Right atrium auricular region (tissue), 2 donors: ENCODE measurements at regions not wholly inside any gene's neighbourhood (a gene's known extent, or its start where the extent isn't known, plus 50 kb on each side); places are given as distances from the start of the nearest gene placed in this dataset.

Experiments used
- DNase-seq: peaks from one replicate; pipeline ENCODE4 v3.0.0-alpha.2; 2019; ENCODE audit warnings: low spot score
- H3K27ac ChIP-seq, 2 donors: fragments of 200-600 bp; sonication (generic); 1 replicate in 1 of 2; 2 replicates in 1 of 2; pipeline ENCODE4 v1.5.1; 2016 to 2019
- H3K27me3 ChIP-seq, 2 donors: fragments of 200-600 bp; sonication (generic); one replicate each; pipeline versions ENCODE4 v1.5.1 to v1.6.0; 2017 to 2019
- H3K36me3 ChIP-seq: fragments of 200-600 bp; sonication (generic); one replicate; pipeline ENCODE4 v1.5.1; 2016
- H3K4me1 ChIP-seq, 2 donors: fragments of 200-600 bp; sonication (generic); one replicate each; pipeline versions ENCODE4 v1.5.1 to v1.6.0; 2017 to 2019
- H3K4me3 ChIP-seq, 2 donors: fragments of 200-600 bp; sonication (generic); 1 replicate in 1 of 2; 2 replicates in 1 of 2; pipeline ENCODE4 v1.5.1; 2017 to 2019; ENCODE audit warnings: mild to moderate bottlenecking in 1 of 2, moderate library complexity in 1 of 2
- H3K9me3 ChIP-seq, 2 donors: fragments of 200-600 bp; sonication (generic); one replicate each; pipeline ENCODE4 v1.5.1; 2019
- CTCF ChIP-seq, 2 donors: fragments of 200-600 bp; sonication (generic); IDR thresholded peaks; one replicate each; pipeline ENCODE4 v1.5.1; 2019; ENCODE audit warnings: antibody characterized with exemption in 2 of 2

- no peak overlapping the region for H3K27ac ChIP-seq
- DNase-seq = no peak
- TF ChIP-seq CTCF (IDR thresholded peaks at IDR 0.05) = no peak
- no peaks in the 10 kb centered on the region for H3K9me3 ChIP-seq
- no peak overlapping the region for H3K4me3 ChIP-seq
- H3K27me3 ChIP-seq = no peaks in the 10 kb centered on the region
- H3K36me3 ChIP-seq = no peaks in the 10 kb centered on the region
- H3K4me1 ChIP-seq = peaks cover 0 to 2% of the 10 kb centered on the region in 2 donors
Measured at GRCh38 chr1:212212906-212213305, 72.3 kb upstream of the PPP2R5A start.

- Histone ChIP-seq H3K4me1 (peaks cover 0 to 7% of the 10 kb centered on the region in 2 donors), H3K4me3 (no peak overlapping the region), H3K9me3 (no peaks in the 10 kb centered on the region), H3K27ac (no peak overlapping the region), H3K36me3 (no peaks in the 10 kb centered on the region), H3K27me3 (no peaks in the 10 kb centered on the region)
- no peak for DNase-seq
- TF ChIP-seq CTCF (IDR thresholded peaks at IDR 0.05) = no peak
Measured at GRCh38 chr1:212213784-212214183, 71.4 kb upstream of the PPP2R5A start.

- DNase-seq = no peak
- Histone ChIP-seq H3K4me1 (peaks cover 0 to 7% of the 10 kb centered on the region in 2 donors), H3K27ac (no peak overlapping the region), H3K36me3 (no peaks in the 10 kb centered on the region), H3K27me3 (no peaks in the 10 kb centered on the region), H3K4me3 (no peak overlapping the region), H3K9me3 (no peaks in the 10 kb centered on the region)
- no peak for TF ChIP-seq CTCF (IDR thresholded peaks at IDR 0.05)
Measured at GRCh38 chr1:212214325-212214724, 70.9 kb upstream of the PPP2R5A start.

GRCh38 chr1:212215910-212216309 lies 69.3 kb upstream of the PPP2R5A start:
- no peaks in the 10 kb centered on the region for H3K27me3 ChIP-seq
- no peak overlapping the region for H3K27ac ChIP-seq
- no peaks in the 10 kb centered on the region for H3K9me3 ChIP-seq
- H3K36me3 ChIP-seq = no peaks in the 10 kb centered on the region
- no peak overlapping the region for H3K4me3 ChIP-seq
- TF ChIP-seq CTCF (IDR thresholded peaks at IDR 0.05) = no peak
- no peak for DNase-seq
- H3K4me1 ChIP-seq = peaks cover 0 to 15% of the 10 kb centered on the region in 2 donors

GRCh38 chr1:212217633-212218032 lies 67.6 kb upstream of the PPP2R5A start:
- TF ChIP-seq CTCF (IDR thresholded peaks at IDR 0.05) = no peak
- H3K4me1 ChIP-seq = peaks cover 0 to 15% of the 10 kb centered on the region in 2 donors
- no peak overlapping the region for H3K27ac ChIP-seq
- no peaks in the 10 kb centered on the region for H3K9me3 ChIP-seq
- H3K36me3 ChIP-seq = no peaks in the 10 kb centered on the region
- no peak for DNase-seq
- H3K27me3 ChIP-seq = no peaks in the 10 kb centered on the region
- H3K4me3 ChIP-seq = no peak overlapping the region

- no peak overlapping the region for H3K4me3 ChIP-seq
- H3K9me3 ChIP-seq = no peaks in the 10 kb centered on the region
- no peak overlapping the region for H3K27ac ChIP-seq
- no peaks in the 10 kb centered on the region for H3K27me3 ChIP-seq
- DNase-seq = no peak
- H3K36me3 ChIP-seq = no peaks in the 10 kb centered on the region
- TF ChIP-seq CTCF (IDR thresholded peaks at IDR 0.05) = no peak
- peaks cover 0 to 15% of the 10 kb centered on the region in 2 donors for H3K4me1 ChIP-seq
Measured at GRCh38 chr1:212218065-212218464, 67.1 kb upstream of the PPP2R5A start.
